HepG2 (cell line): ENCODE measurements at regions not wholly inside any gene's neighbourhood (a gene's known extent, or its start where the extent isn't known, plus 50 kb on each side); places are given as distances from the start of the nearest gene placed in this dataset.

Experiments
- ETV6 ChIP-seq: sonication (generic); formaldehyde crosslinking; conservative IDR thresholded peaks from 2 replicates; pipeline ENCODE4 v1.4.0; 2020; ENCODE audit warnings: missing genetic modification reagents
- HNRNPLL ChIP-seq: fragments of 200-400 bp; formaldehyde crosslinking; IDR thresholded peaks from 2 replicates; pipeline ENCODE4 v1.6.1; 2017; ENCODE audit warnings: mild to moderate bottlenecking, low read depth, low read length; ENCODE audit not compliant: poor library complexity, severe bottlenecking
- KLF12 ChIP-seq: sonication (generic); formaldehyde crosslinking; IDR thresholded peaks from 2 replicates; pipeline ENCODE4 v1.4.0; 2020; ENCODE audit warnings: missing genetic modification reagents, borderline replicate concordance
- MTA1 ChIP-seq: sonication (generic); formaldehyde crosslinking; IDR thresholded peaks from 2 replicates; pipeline ENCODE4 v1.4.0; 2020; ENCODE audit warnings: missing genetic modification reagents, mild to moderate bottlenecking, borderline replicate concordance
- POLR2A ChIP-seq, 2 experiments: IDR thresholded peaks; 2 replicates each; pipeline ENCODE4 v1.6.1; 2011; ENCODE audit warnings: low read depth in 2 of 2, low read length in 2 of 2, mild to moderate bottlenecking in 1 of 2, moderate library complexity in 1 of 2; ENCODE audit not compliant: insufficient read depth in 1 of 2
- RAD21 ChIP-seq: fragments of 450-650 bp; formaldehyde crosslinking; IDR thresholded peaks from 2 replicates; pipeline ENCODE4 v1.5.0; 2020; ENCODE audit warnings: mild to moderate bottlenecking
- ZNF124 ChIP-seq: sonication (generic); formaldehyde crosslinking; IDR thresholded peaks from 2 replicates; pipeline ENCODE4 v1.4.0; 2020; ENCODE audit warnings: missing genetic modification reagents
- ZNF143 ChIP-seq: sonication (generic); formaldehyde crosslinking; IDR thresholded peaks from 2 replicates; pipeline ENCODE4 v1.4.0; 2020; ENCODE audit warnings: missing genetic modification reagents
- ZNF343 ChIP-seq: sonication (generic); formaldehyde crosslinking; IDR thresholded peaks from 2 replicates; pipeline ENCODE4 v1.4.0; 2020; ENCODE audit warnings: mild to moderate bottlenecking, missing genetic modification reagents
- ZNF367 ChIP-seq: sonication (generic); formaldehyde crosslinking; IDR thresholded peaks from 2 replicates; pipeline ENCODE4 v1.4.0; 2020; ENCODE audit warnings: missing genetic modification reagents, borderline replicate concordance
- TF ChIP-seq, protein P1 (sequence below): sonication (generic); formaldehyde crosslinking; IDR thresholded peaks from 2 replicates; pipeline ENCODE4 v1.5.1; 2020; ENCODE audit warnings: missing genetic modification reagents, mild to moderate bottlenecking, borderline replicate concordance
- TF ChIP-seq, protein P2 (sequence below): sonication (generic); formaldehyde crosslinking; IDR thresholded peaks from 2 replicates; pipeline ENCODE4 v1.5.0; 2020; ENCODE audit warnings: mild to moderate bottlenecking, missing genetic modification reagents, moderate library complexity
- TF ChIP-seq, protein P3 (sequence below): sonication (generic); formaldehyde crosslinking; IDR thresholded peaks from one replicate; pipeline ENCODE4 v1.5.1; 2020; ENCODE audit warnings: mild to moderate bottlenecking, missing genetic modification reagents; ENCODE audit errors: not compliant biosample characterization

DNA sequence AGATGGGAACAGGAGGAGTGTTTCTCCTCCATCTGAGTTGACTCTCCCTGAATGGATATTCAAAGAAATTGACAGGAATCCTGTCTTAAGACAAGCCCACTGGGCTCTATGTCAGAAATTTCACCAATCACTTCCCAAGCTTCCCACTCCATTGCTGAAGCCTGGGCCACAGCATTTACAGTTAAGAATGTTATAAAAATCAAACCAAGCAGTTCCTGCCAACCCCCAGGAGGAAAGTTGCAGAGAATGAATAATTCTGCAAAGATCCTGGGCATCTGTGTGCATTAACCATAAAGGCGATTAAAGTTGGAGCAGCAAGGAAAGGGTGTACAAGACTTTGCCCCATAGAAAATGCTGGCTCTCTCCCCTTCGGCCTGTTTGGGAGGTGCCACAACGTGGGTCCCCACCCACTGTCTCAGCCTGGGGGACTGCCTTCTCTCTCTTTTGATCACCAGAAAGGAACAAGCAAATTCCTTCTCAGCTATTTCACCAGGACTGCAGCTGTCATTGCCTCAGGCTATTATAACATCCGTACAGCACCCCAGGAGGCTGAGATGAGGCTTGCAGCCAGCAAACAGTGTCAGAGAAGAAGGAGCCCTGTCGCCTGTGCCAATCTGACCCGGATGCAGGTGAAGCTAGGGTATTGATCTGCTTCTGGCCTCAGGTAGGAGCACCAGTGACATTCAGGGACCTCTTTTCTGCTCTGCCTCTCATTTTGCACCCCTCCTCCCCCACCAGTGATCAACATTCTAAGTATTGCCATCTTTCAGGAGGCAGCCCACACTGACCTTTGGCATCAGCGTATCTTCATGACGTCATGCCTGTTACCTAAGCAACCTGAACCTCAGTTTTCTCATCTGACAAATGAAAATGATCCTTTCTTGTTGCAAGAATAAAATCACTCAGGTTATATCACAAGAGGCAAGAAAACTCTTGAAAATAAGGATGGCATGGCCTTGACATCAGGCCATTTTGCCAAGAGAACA lies 219.0 kb downstream of the SH3BP4 start:
- TF ChIP-seq, protein P1, sequence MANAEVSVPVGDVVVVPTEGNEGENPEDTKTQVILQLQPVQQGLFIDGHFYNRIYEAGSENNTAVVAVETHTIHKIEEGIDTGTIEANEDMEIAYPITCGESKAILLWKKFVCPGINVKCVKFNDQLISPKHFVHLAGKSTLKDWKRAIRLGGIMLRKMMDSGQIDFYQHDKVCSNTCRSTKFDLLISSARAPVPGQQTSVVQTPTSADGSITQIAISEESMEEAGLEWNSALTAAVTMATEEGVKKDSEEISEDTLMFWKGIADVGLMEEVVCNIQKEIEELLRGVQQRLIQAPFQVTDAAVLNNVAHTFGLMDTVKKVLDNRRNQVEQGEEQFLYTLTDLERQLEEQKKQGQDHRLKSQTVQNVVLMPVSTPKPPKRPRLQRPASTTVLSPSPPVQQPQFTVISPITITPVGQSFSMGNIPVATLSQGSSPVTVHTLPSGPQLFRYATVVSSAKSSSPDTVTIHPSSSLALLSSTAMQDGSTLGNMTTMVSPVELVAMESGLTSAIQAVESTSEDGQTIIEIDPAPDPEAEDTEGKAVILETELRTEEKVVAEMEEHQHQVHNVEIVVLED (CRISPR knock-in tag), result no peak
- TF ChIP-seq ZNF343 (CRISPR knock-in tag) (no peak), MTA1 (CRISPR knock-in tag) (no peak), POLR2A (IDR thresholded peaks at IDR 0.05; ENCODE audit: insufficient read depth in 1 of 2, low read depth in 2 of 2, low read length in 2 of 2) (no peak), ZNF124 (CRISPR knock-in tag) (no peak), ZNF367 (no peak), HNRNPLL (no peak), KLF12 (no peak), ZNF143 (CRISPR knock-in tag) (no peak), RAD21 (CRISPR knock-in tag) (no peak), ETV6 (CRISPR knock-in tag) (no peak)
- TF ChIP-seq, protein P2, sequence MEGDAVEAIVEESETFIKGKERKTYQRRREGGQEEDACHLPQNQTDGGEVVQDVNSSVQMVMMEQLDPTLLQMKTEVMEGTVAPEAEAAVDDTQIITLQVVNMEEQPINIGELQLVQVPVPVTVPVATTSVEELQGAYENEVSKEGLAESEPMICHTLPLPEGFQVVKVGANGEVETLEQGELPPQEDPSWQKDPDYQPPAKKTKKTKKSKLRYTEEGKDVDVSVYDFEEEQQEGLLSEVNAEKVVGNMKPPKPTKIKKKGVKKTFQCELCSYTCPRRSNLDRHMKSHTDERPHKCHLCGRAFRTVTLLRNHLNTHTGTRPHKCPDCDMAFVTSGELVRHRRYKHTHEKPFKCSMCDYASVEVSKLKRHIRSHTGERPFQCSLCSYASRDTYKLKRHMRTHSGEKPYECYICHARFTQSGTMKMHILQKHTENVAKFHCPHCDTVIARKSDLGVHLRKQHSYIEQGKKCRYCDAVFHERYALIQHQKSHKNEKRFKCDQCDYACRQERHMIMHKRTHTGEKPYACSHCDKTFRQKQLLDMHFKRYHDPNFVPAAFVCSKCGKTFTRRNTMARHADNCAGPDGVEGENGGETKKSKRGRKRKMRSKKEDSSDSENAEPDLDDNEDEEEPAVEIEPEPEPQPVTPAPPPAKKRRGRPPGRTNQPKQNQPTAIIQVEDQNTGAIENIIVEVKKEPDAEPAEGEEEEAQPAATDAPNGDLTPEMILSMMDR (CRISPR knock-in tag), result no peak
- TF ChIP-seq, protein P3, sequence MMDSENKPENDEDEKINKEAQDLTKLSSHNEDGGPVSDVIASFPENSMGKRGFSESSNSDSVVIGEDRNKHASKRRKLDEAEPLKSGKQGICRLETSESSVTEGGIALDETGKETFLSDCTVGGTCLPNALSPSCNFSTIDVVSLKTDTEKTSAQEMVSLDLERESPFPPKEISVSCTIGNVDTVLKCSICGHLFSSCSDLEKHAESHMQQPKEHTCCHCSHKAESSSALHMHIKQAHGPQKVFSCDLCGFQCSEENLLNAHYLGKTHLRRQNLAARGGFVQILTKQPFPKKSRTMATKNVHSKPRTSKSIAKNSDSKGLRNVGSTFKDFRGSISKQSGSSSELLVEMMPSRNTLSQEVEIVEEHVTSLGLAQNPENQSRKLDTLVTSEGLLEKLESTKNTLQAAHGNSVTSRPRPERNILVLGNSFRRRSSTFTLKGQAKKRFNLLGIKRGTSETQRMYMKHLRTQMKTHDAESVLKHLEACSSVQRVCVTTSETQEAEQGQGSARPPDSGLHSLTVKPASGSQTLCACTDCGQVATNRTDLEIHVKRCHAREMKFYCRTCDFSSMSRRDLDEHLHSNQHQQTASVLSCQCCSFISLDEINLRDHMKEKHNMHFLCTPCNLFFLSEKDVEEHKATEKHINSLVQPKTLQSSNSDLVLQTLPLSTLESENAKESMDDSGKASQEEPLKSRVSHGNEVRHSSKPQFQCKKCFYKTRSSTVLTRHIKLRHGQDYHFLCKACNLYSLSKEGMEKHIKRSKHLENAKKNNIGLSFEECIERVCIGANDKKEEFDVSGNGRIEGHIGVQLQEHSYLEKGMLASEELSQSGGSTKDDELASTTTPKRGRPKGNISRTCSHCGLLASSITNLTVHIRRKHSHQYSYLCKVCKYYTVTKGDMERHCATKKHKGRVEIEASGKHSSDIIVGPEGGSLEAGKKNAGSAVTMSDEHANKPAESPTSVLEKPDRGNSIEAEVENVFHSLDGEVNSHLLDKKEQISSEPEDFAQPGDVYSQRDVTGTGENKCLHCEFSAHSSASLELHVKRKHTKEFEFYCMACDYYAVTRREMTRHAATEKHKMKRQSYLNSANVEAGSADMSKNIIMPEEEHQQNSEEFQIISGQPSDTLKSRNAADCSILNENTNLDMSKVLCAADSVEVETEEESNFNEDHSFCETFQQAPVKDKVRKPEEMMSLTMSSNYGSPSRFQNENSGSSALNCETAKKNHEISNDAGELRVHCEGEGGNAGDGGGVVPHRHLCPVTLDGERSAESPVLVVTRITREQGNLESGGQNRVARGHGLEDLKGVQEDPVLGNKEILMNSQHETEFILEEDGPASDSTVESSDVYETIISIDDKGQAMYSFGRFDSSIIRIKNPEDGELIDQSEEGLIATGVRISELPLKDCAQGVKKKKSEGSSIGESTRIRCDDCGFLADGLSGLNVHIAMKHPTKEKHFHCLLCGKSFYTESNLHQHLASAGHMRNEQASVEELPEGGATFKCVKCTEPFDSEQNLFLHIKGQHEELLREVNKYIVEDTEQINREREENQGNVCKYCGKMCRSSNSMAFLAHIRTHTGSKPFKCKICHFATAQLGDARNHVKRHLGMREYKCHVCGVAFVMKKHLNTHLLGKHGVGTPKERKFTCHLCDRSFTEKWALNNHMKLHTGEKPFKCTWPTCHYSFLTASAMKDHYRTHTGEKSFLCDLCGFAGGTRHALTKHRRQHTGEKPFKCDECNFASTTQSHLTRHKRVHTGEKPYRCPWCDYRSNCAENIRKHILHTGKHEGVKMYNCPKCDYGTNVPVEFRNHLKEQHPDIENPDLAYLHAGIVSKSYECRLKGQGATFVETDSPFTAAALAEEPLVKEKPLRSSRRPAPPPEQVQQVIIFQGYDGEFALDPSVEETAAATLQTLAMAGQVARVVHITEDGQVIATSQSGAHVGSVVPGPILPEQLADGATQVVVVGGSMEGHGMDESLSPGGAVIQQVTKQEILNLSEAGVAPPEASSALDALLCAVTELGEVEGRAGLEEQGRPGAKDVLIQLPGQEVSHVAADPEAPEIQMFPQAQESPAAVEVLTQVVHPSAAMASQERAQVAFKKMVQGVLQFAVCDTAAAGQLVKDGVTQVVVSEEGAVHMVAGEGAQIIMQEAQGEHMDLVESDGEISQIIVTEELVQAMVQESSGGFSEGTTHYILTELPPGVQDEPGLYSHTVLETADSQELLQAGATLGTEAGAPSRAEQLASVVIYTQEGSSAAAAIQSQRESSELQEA (CRISPR knock-in tag), result no peak
